Large intestine (tissue), 3 donors: ENCODE measurements at regions not wholly inside any gene's neighbourhood (a gene's known extent, or its start where the extent isn't known, plus 50 kb on each side); places are given as distances from the start of the nearest gene placed in this dataset.

Experiments used
- DNase-seq, 2 donors: peaks; one replicate each; pipeline versions ENCODE4 v3.0.0 to v3.0.0-alpha.2; 2013
- H3K27ac ChIP-seq: one replicate; pipeline ENCODE4 v1.5.1; 2013; ENCODE audit warnings: low read length
- H3K27me3 ChIP-seq: 2 replicates; pipeline ENCODE4 v1.6.1; 2013; ENCODE audit warnings: low read length; ENCODE audit not compliant: control insufficient read depth, insufficient read depth
- H3K36me3 ChIP-seq: 2 replicates; pipeline ENCODE4 v1.6.1; 2013; ENCODE audit warnings: low read length; ENCODE audit not compliant: control insufficient read depth, insufficient read depth
- H3K4me1 ChIP-seq: one replicate; pipeline ENCODE4 v1.6.1; 2013; ENCODE audit warnings: low read length; ENCODE audit not compliant: control insufficient read depth, insufficient read depth
- H3K4me3 ChIP-seq: one replicate; pipeline ENCODE4 v1.5.1; 2013; ENCODE audit warnings: low read length
- H3K9me3 ChIP-seq: one replicate; pipeline ENCODE4 v1.6.1; 2013; ENCODE audit warnings: mild to moderate bottlenecking, low read depth, low read length, moderate library complexity; ENCODE audit not compliant: control insufficient read depth
- WGBS: methylation state at CpG from one replicate; pipeline ENCODE4 v1.1.5; 2013; ENCODE audit warnings: low lambda C conversion rate; ENCODE audit not compliant: insufficient coverage; 5-methylcytosine and 5-hydroxymethylcytosine counted together

GRCh38 chr2:240310645-240311044 is 124.8 kb upstream of the GPC1 start:
- Histone ChIP-seq H3K4me1 (no peaks in the 10 kb centered on the region), H3K9me3 (peaks cover 11% of the 10 kb centered on the region), H3K27ac (no peak overlapping the region), H3K36me3 (no peaks in the 10 kb centered on the region), H3K27me3 (no peaks in the 10 kb centered on the region), H3K4me3 (no peak overlapping the region)
- WGBS = no CpG with 5 or more reads among the region's 9 CpGs
- no peak for DNase-seq

GRCh38 chr2:240311821-240312220 is 123.6 kb upstream of the GPC1 start:
- Histone ChIP-seq H3K4me1 (no peaks in the 10 kb centered on the region), H3K9me3 (peaks cover 11% of the 10 kb centered on the region), H3K36me3 (no peaks in the 10 kb centered on the region), H3K27ac (no peak overlapping the region), H3K27me3 (no peaks in the 10 kb centered on the region), H3K4me3 (no peak overlapping the region)
- no CpG with 5 or more reads among the region's 6 CpGs for WGBS
- DNase-seq = no peak

GRCh38 chr2:240319221-240319854 is 116.1 kb upstream of the GPC1 start:
- no peak overlapping the region for H3K4me3 ChIP-seq
- H3K4me1 ChIP-seq = no peaks in the 10 kb centered on the region
- H3K36me3 ChIP-seq = no peaks in the 10 kb centered on the region
- WGBS = no CpG with 5 or more reads among the region's 11 CpGs
- H3K27me3 ChIP-seq = no peaks in the 10 kb centered on the region
- no peak overlapping the region for H3K27ac ChIP-seq
- H3K9me3 ChIP-seq = no peaks in the 10 kb centered on the region
- no peak for DNase-seq

GRCh38 chr2:240319855-240320203 is 115.6 kb upstream of the GPC1 start:
- no peaks in the 10 kb centered on the region for H3K4me1 ChIP-seq
- no peak overlapping the region for H3K4me3 ChIP-seq
- no CpG with 5 or more reads among the region's 9 CpGs for WGBS
- no peaks in the 10 kb centered on the region for H3K36me3 ChIP-seq
- H3K27ac ChIP-seq = no peak overlapping the region
- H3K9me3 ChIP-seq = no peaks in the 10 kb centered on the region
- no peak for DNase-seq
- H3K27me3 ChIP-seq = no peaks in the 10 kb centered on the region

GRCh38 chr2:240320204-240320993 is 115.1 kb upstream of the GPC1 start:
- H3K27me3 ChIP-seq = no peaks in the 10 kb centered on the region
- 80% methylated on average over 1 of the region's 25 CpGs for WGBS
- H3K36me3 ChIP-seq = no peaks in the 10 kb centered on the region
- H3K4me3 ChIP-seq = no peak overlapping the region
- no peak overlapping the region for H3K27ac ChIP-seq
- no peak for DNase-seq
- no peaks in the 10 kb centered on the region for H3K4me1 ChIP-seq
- no peaks in the 10 kb centered on the region for H3K9me3 ChIP-seq

GRCh38 chr2:240322231-240322955 is 113.1 kb upstream of the GPC1 start:
- Histone ChIP-seq H3K36me3 (no peaks in the 10 kb centered on the region), H3K27me3 (no peaks in the 10 kb centered on the region), H3K9me3 (no peaks in the 10 kb centered on the region), H3K4me1 (no peaks in the 10 kb centered on the region), H3K27ac (no peak overlapping the region), H3K4me3 (no peak overlapping the region)
- DNase-seq = no peak
- no CpG with 5 or more reads among the region's 29 CpGs for WGBS

- Histone ChIP-seq H3K36me3 (no peaks in the 10 kb centered on the region), H3K4me3 (no peak overlapping the region), H3K4me1 (no peaks in the 10 kb centered on the region), H3K27me3 (no peaks in the 10 kb centered on the region), H3K9me3 (no peaks in the 10 kb centered on the region), H3K27ac (no peak overlapping the region)
- WGBS = no CpG with 5 or more reads among the region's 25 CpGs
- DNase-seq = no peak
Observed at GRCh38 chr2:240322991-240323390, 112.5 kb upstream of the GPC1 start.

- Histone ChIP-seq H3K36me3 (no peaks in the 10 kb centered on the region), H3K4me3 (no peak overlapping the region), H3K27me3 (no peaks in the 10 kb centered on the region), H3K4me1 (no peaks in the 10 kb centered on the region), H3K9me3 (no peaks in the 10 kb centered on the region), H3K27ac (no peak overlapping the region)
- WGBS = 94% methylated on average over 3 of the region's 28 CpGs
- no peak for DNase-seq
Observed at GRCh38 chr2:240323601-240324291, 111.7 kb upstream of the GPC1 start.

GRCh38 chr2:240324312-240325015 is 111.0 kb upstream of the GPC1 start:
- Histone ChIP-seq H3K27me3 (no peaks in the 10 kb centered on the region), H3K36me3 (no peaks in the 10 kb centered on the region), H3K9me3 (no peaks in the 10 kb centered on the region), H3K4me3 (no peak overlapping the region), H3K27ac (no peak overlapping the region), H3K4me1 (no peaks in the 10 kb centered on the region)
- DNase-seq = no peak
- WGBS = no CpG with 5 or more reads among the region's 25 CpGs
